Smooth muscle cell (in vitro differentiated cells): ENCODE measurements at regions not wholly inside any gene's neighbourhood (a gene's known extent, or its start where the extent isn't known, plus 50 kb on each side); places are given as distances from the start of the nearest gene placed in this dataset.

Experiments
- DNase-seq: peaks from one replicate; lab custom pipeline; 2025; ENCODE audit not compliant: unreplicated experiment; lab: John Stamatoyannopoulos, UW
- H2AFZ ChIP-seq: fragments of 200-600 bp; sonication (generic); 2 replicates; pipeline ENCODE4 v1.6.0; 2016; ENCODE audit warnings: antibody characterized with exemption, low read depth, mild to moderate bottlenecking
- H3F3A ChIP-seq: fragments of 200-600 bp; sonication (generic); 2 replicates; pipeline ENCODE4 v1.6.0; 2017; ENCODE audit warnings: antibody characterized with exemption, low read depth
- H3K27ac ChIP-seq: fragments of 200-600 bp; sonication (generic); 2 replicates; pipeline ENCODE4 v1.5.1; 2016; ENCODE audit warnings: low read depth, mild to moderate bottlenecking
- H3K27me3 ChIP-seq: fragments of 200-600 bp; sonication (generic); 2 replicates; pipeline ENCODE4 v1.6.1; 2016; ENCODE audit warnings: low read depth, mild to moderate bottlenecking
- H3K36me3 ChIP-seq: fragments of 200-600 bp; sonication (generic); 2 replicates; pipeline ENCODE4 v1.5.1; 2016; ENCODE audit warnings: low read depth
- H3K4me1 ChIP-seq: fragments of 200-600 bp; sonication (generic); 2 replicates; pipeline ENCODE4 v1.5.1; 2016; ENCODE audit warnings: low read depth
- H3K4me2 ChIP-seq: fragments of 200-600 bp; sonication (generic); 2 replicates; pipeline ENCODE4 v1.6.0; 2016; ENCODE audit warnings: mild to moderate bottlenecking
- H3K4me3 ChIP-seq: fragments of 200-600 bp; sonication (generic); 2 replicates; pipeline ENCODE4 v1.5.1; 2016; ENCODE audit warnings: mild to moderate bottlenecking
- H3K79me2 ChIP-seq: fragments of 200-600 bp; sonication (generic); 2 replicates; pipeline ENCODE4 v1.6.0; 2016; ENCODE audit warnings: low read depth, mild to moderate bottlenecking
- H3K9ac ChIP-seq: fragments of 200-600 bp; sonication (generic); 2 replicates; pipeline ENCODE4 v1.6.0; 2016; ENCODE audit warnings: low read depth
- H3K9me3 ChIP-seq: fragments of 200-600 bp; sonication (generic); replicated peaks from 2 replicates; pipeline ENCODE4 v1.5.1; 2016; ENCODE audit warnings: low read depth
- H4K20me1 ChIP-seq: fragments of 200-600 bp; sonication (generic); 2 replicates; pipeline ENCODE4 v1.6.0; 2016; ENCODE audit warnings: low read depth
- WGBS: methylation state at CpG from one replicate; pipeline ENCODE4 v1.1.7; 2016; ENCODE audit warnings: low lambda C conversion rate; 5-methylcytosine and 5-hydroxymethylcytosine counted together
- TF ChIP-seq, protein P1 (sequence below): fragments of 200-600 bp; sonication (generic); IDR thresholded peaks from 2 replicates; pipeline ENCODE4 v1.5.1; 2017; ENCODE audit warnings: borderline replicate concordance, mild to moderate bottlenecking, antibody characterized with exemption; ENCODE audit not compliant: insufficient read depth, poor library complexity, severe bottlenecking

DNA sequence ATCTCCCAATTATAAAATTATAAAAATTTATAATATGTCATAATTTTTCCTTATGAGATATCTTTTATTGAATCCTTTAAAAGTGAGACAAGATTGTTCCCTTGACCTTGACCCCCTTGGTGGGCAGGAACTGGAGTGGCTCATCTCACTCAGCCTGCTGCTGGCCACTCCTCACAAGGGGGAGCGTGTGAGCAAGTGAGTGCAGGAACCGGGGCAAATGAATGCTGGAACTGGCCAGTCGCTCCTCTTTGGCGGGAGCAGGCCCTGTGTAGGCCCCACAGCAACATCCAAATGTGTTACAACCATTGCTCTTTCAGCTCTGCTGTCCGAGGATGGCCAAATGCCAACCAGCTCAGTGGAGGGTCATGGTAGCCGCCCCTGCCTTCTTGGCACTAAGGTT lies 178.8 kb downstream of the ETNK1 start:
- 91% methylated on average over 6 of the region's 6 CpGs for WGBS
- H3K4me3 ChIP-seq: no peak overlapping the region

DNA sequence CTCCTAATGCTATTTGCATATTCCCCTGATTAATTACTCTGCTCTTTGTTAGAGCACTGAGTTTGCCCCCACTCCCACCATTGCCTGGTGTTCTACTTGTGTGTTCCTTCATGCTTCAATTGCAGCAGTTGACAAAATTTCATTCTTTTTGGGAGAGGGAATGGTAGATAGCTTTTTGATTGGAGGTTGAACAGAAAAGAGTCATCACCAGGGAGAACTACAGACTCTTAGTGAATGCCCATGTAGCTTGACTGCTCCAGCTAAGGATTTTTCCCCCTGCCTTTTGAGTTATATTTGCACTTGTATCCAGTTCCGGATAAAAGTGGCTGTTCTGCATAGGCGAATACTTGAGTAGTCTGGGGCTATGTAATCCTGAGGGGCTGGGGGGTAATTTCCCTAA lies 183.9 kb downstream of the ETNK1 start:
- Histone ChIP-seq H3K27ac (no peak overlapping the region), H3K4me2 (no peak overlapping the region), H3K9ac (no peak overlapping the region), H2AFZ (no peak overlapping the region), H3K9me3 (no peaks in the 10 kb centered on the region), H4K20me1 (no peaks in the 10 kb centered on the region), H3K4me3 (no peak overlapping the region), H3K27me3 (no peaks in the 10 kb centered on the region), H3F3A (no peaks in the 10 kb centered on the region), H3K79me2 (no peaks in the 10 kb centered on the region), H3K36me3 (no peaks in the 10 kb centered on the region), H3K4me1 (no peaks in the 10 kb centered on the region)
- 93% methylated on average over 2 of the region's 2 CpGs for WGBS
- DNase-seq: no peak
- TF ChIP-seq, protein P1, sequence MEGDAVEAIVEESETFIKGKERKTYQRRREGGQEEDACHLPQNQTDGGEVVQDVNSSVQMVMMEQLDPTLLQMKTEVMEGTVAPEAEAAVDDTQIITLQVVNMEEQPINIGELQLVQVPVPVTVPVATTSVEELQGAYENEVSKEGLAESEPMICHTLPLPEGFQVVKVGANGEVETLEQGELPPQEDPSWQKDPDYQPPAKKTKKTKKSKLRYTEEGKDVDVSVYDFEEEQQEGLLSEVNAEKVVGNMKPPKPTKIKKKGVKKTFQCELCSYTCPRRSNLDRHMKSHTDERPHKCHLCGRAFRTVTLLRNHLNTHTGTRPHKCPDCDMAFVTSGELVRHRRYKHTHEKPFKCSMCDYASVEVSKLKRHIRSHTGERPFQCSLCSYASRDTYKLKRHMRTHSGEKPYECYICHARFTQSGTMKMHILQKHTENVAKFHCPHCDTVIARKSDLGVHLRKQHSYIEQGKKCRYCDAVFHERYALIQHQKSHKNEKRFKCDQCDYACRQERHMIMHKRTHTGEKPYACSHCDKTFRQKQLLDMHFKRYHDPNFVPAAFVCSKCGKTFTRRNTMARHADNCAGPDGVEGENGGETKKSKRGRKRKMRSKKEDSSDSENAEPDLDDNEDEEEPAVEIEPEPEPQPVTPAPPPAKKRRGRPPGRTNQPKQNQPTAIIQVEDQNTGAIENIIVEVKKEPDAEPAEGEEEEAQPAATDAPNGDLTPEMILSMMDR: no peak

More for the DNA sequence above, 178.8 kb downstream of the ETNK1 start:
- Histone ChIP-seq H4K20me1 (no peaks in the 10 kb centered on the region), H3K27me3 (no peaks in the 10 kb centered on the region), H3K9me3 (no peaks in the 10 kb centered on the region), H3K79me2 (no peaks in the 10 kb centered on the region), H3K4me2 (no peak overlapping the region), H3K36me3 (no peaks in the 10 kb centered on the region), H3K9ac (no peak overlapping the region), H3K4me1 (no peaks in the 10 kb centered on the region), H3F3A (no peaks in the 10 kb centered on the region), H3K27ac (no peak overlapping the region), H2AFZ (no peak overlapping the region)
- TF ChIP-seq, protein P1: no peak
- no peak for DNase-seq

DNA sequence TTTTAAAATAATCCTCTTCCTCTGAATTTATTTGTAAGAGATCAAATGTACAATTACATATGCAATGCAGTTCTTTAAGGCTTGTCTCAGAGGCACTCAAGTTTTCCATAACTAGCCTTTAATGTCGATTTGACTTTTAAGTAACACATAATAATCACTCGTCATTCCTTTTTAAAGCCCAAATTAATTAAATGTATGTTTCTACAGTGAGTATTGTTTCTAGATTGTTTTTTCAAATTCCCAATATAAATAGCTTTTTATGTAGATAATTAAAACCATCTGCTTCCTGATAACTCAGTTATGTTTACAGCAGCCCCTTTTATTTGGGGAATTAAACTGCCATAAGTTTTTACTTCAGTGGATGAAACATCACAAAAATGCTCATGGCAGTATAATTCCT lies 185.1 kb downstream of the ETNK1 start:
- Histone ChIP-seq H3K9ac (no peak overlapping the region), H3K79me2 (no peaks in the 10 kb centered on the region), H3F3A (no peaks in the 10 kb centered on the region), H4K20me1 (no peaks in the 10 kb centered on the region), H2AFZ (no peak overlapping the region), H3K4me1 (no peaks in the 10 kb centered on the region), H3K36me3 (no peaks in the 10 kb centered on the region), H3K27ac (no peak overlapping the region), H3K4me2 (no peak overlapping the region), H3K4me3 (no peak overlapping the region), H3K9me3 (no peaks in the 10 kb centered on the region), H3K27me3 (no peaks in the 10 kb centered on the region)
- TF ChIP-seq, protein P1: no peak
- 79% methylated on average over 2 of the region's 2 CpGs for WGBS
- no peak for DNase-seq

DNA sequence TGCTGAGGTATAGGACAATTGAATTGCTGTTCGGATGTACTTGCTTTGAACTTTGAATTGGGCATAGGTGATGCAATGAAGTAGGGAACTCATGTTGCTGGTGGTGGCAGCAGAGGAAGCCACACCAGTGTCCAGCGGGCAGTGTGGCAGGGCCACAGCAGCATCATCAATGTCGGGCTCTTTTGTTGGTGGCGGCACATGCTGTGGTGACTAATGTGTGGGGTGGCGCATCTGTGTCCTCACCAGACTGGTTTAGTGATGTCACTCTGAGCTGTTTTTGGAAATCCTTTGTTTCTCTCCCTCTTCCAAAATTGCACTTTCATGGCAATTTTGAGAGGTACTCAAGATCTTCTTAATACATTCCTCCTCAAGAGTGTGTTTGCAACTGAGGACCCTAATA lies 187.6 kb downstream of the ETNK1 start:
- no peaks in the 10 kb centered on the region for H4K20me1 ChIP-seq
- H3K4me2 ChIP-seq: no peak overlapping the region
- H3K4me3 ChIP-seq: no peak overlapping the region
- no peak overlapping the region for H3K9ac ChIP-seq
- TF ChIP-seq, protein P1: no peak
- no peak overlapping the region for H2AFZ ChIP-seq
- H3K79me2 ChIP-seq: no peaks in the 10 kb centered on the region
- no peaks in the 10 kb centered on the region for H3K27me3 ChIP-seq
- WGBS: 86% methylated on average over 5 of the region's 5 CpGs
- H3K36me3 ChIP-seq: no peaks in the 10 kb centered on the region
- H3K27ac ChIP-seq: no peak overlapping the region
- no peak for DNase-seq
- H3K9me3 ChIP-seq: no peaks in the 10 kb centered on the region
- H3K4me1 ChIP-seq: no peaks in the 10 kb centered on the region
- H3F3A ChIP-seq: no peaks in the 10 kb centered on the region
